C4-2B (cell line): ENCODE measurements at regions not wholly inside any gene's neighbourhood (a gene's known extent, or its start where the extent isn't known, plus 50 kb on each side); places are given as distances from the start of the nearest gene placed in this dataset.

Experiments
- H3K27ac ChIP-seq: fragments of 450-650 bp; 2 replicates; pipeline ENCODE4 v1.5.1; 2017
- CTCF ChIP-seq: fragments of 450-650 bp; conservative IDR thresholded peaks from 2 replicates; pipeline ENCODE4 v1.5.1; 2017; ENCODE audit warnings: mild to moderate bottlenecking
- ZFX ChIP-seq: fragments of 450-650 bp; IDR thresholded peaks from 2 replicates; pipeline ENCODE4 v1.6.1; 2017

- H3K27ac ChIP-seq: no peak overlapping the region
- no peak for TF ChIP-seq ZFX
- no peak for TF ChIP-seq CTCF
Observed at GRCh38 chr1:57799490-57800115, 375.7 kb upstream of the DAB1 start.

DNA sequence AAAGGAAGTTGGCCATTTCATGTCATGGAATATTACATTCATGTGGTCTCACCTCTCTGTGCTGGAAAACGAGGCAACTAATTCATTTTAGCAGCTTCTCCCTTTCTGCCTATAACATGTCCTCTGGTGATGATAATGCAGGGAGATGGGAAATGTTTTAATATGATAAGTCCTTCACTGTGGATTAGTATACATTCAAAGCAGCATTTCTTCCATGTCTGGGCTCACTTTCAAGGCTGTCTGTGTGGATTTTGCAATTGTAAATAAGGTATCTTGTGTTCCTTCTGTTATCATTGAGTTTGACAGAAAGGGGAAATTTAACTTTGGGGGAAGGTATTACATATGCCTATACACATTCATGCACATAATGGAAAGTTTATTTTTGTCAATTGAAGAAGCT lies 374.7 kb upstream of the DAB1 start:
- no peak for TF ChIP-seq CTCF
- no peak for TF ChIP-seq ZFX
- H3K27ac ChIP-seq: no peak overlapping the region

- no peak for TF ChIP-seq CTCF
- H3K27ac ChIP-seq: no peak overlapping the region
Observed at GRCh38 chr1:57797084-57797483, 373.2 kb upstream of the DAB1 start.

DNA sequence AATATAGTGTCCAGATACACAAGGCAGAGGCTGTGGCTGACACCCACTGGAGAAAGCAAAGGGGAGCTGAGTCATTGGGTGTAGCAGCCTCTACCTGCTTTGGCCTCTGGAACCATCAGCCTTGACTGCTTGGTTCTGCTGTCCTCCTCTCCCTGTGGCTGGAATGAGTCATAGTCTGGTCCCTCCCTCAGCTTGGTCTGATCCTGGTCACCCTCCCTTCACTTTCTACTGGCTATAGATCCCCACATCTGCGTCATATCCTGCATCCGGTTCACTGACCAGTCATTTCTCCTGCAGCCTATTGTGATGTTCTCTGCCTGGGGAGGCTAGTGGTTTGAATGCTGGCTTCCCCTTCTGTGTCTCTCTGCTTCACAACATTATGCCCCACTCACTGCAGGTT lies 372.8 kb upstream of the DAB1 start:
- TF ChIP-seq ZFX (no peak), CTCF (no peak)
- H3K27ac ChIP-seq: no peak overlapping the region

- TF ChIP-seq ZFX: no peak
- TF ChIP-seq CTCF: no peak
- no peak overlapping the region for H3K27ac ChIP-seq
Observed at GRCh38 chr1:57795886-57796285, 372.0 kb upstream of the DAB1 start.

GRCh38 chr1:57794078-57794477 lies 370.2 kb upstream of the DAB1 start:
- TF ChIP-seq ZFX: no peak
- no peak for TF ChIP-seq CTCF

DNA sequence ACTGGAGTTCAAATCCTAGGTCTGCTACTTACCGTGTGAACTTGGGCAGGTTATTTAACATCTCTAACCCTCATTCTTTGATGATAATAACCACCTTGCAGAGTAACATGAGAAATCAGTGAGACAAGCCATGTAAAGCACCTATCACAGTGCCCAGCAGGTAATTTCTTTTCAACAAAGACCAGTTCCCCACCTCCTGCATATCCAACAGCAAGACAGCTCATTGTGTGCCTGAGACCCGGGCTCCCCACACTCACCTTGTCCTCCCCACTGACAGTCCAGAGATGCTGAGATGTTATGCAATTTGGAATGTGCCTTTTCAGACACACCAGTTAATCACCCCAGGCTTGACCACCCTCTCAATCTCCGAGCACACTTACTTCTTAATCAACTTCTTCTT lies 367.6 kb upstream of the DAB1 start:
- H3K27ac ChIP-seq: no peak overlapping the region
- TF ChIP-seq ZFX: no peak
- no peak for TF ChIP-seq CTCF

More at GRCh38 chr1:57794078-57794477, 370.2 kb upstream of the DAB1 start:
- H3K27ac ChIP-seq: no peak overlapping the region
